ENCODE measurements at regions not wholly inside any gene's neighbourhood (a gene's known extent, or its start where the extent isn't known, plus 50 kb on each side); places are given as distances from the start of the nearest gene placed in this dataset.

DNA sequence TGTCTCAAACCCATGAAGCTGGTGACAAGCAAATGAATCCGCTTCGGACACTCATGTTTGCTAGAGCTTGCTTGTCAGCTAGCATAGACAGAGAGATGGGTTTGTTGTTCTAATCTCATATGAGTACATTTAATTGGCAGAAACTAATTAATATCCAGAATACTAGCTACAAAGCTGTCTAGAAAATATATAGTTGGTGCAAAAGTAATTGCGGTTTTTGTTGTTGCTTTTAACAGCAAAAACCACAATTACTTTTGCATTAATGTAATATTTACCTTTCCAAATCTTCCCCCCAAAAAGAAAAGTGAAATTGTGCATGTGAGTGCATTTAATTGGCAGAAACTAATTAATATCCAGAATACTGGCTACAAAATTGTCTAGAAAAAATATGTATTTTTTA is 1115.2 kb downstream of the TDRD15 start:
- TF ChIP-seq, protein P1, sequence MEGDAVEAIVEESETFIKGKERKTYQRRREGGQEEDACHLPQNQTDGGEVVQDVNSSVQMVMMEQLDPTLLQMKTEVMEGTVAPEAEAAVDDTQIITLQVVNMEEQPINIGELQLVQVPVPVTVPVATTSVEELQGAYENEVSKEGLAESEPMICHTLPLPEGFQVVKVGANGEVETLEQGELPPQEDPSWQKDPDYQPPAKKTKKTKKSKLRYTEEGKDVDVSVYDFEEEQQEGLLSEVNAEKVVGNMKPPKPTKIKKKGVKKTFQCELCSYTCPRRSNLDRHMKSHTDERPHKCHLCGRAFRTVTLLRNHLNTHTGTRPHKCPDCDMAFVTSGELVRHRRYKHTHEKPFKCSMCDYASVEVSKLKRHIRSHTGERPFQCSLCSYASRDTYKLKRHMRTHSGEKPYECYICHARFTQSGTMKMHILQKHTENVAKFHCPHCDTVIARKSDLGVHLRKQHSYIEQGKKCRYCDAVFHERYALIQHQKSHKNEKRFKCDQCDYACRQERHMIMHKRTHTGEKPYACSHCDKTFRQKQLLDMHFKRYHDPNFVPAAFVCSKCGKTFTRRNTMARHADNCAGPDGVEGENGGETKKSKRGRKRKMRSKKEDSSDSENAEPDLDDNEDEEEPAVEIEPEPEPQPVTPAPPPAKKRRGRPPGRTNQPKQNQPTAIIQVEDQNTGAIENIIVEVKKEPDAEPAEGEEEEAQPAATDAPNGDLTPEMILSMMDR (IDR thresholded peaks at IDR 0.05) = no peak
- no peak for TF ChIP-seq POLR2A (IDR thresholded peaks at IDR 0.05)

Measured in heart left ventricle (tissue), 13 donors.